HG03571 (cell line): ENCODE measurements at regions not wholly inside any gene's neighbourhood (a gene's known extent, or its start where the extent isn't known, plus 50 kb on each side); places are given as distances from the start of the nearest gene placed in this dataset.

Experiments used
- ATAC-seq: cut with Tn5 transposase; IDR thresholded peaks from one replicate; pipeline ENCODE4 v1.9.1; 2021; ENCODE audit not compliant: unreplicated experiment

- no peak for ATAC-seq
These were observed 97.1 kb upstream of the MAP4K3 start for GRCh38 chr2:39534095-39534711.

GRCh38 chr2:39535636-39536185, 98.6 kb upstream of the MAP4K3 start:
- no peak for ATAC-seq

GRCh38 chr2:39537150-39537549, 100.1 kb upstream of the MAP4K3 start:
- ATAC-seq, result no peak

DNA sequence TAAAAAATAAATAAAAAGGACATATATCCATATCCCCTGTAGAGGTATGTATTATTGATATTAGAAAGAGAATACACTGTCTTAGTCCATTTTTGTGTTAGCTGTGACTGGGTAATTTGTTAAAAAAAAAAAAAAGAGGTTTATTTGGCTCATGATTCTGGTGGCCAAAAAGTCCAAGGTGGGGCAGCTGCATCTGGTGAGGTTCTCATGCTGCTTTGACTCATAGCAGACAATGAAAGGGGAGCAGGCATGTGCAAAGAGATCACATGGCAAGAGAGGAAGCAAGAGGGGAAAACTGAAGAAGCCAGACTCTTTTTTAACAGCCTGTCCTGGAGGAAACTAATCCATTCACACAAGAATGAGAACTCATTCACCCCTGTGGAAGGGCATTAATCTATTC, 101.6 kb upstream of the MAP4K3 start:
- no peak for ATAC-seq

DNA sequence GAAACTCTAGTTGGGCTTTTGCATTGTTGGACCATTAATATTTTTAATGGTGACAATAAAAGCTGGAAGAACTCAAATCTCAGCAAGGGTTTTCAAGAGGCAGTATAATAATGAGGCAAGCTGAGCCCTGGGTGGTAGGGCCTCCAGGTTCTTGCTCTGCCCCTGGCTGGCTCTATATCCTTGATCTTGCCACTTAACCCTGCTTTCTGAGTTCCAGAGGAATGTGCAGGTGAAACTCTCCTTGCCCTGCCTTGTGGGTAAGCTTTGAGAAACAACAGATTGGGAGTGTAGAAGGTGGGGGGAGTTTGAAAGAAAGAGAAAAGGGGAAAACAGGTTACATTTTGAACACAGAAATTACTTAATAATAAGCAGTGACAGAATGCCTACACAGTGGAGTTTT, 103.3 kb upstream of the MAP4K3 start:
- no peak for ATAC-seq

DNA sequence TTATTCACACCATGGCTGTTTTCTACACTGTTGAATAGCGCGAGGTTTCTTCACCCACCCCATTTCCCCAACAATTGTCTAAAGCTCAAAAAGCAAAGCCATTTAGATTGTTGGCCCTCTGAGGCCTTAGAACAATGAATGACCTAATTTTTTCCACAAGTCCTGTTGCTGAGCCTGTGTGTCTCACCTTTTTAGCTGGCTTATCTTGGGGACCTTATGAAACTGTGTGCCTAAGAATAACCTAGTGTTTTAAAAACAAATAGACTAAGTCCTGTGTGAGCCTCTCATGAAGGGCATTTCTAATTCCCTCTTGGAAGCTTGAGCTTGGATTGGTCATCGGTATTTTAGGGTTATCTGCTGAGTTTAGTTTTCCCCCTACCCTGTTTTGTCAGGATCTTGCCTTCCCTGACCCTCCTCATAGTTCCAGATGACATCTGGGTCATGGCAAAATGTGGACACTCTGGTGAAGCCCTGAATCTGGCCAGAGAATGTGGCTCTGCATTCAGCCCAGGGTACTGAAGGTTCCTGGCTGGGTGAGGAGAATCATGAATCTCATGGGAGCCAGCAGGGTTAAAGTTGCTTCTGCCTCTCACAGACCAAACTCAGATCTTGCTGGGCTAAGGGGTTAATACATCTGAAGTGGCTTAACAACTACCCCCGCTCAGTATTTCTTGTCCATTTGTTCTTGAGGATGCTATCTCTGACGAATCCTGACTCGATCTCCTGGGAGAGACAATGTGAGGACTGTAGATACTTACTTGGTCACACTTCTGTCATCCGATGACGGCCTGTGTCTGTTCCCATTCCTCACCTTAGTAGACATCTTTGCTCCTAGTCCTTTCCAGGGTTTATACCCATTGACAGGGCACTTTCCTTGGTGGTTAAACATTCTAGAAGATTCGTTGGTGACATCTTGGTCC, 104.2 kb upstream of the MAP4K3 start:
- no peak for ATAC-seq

DNA sequence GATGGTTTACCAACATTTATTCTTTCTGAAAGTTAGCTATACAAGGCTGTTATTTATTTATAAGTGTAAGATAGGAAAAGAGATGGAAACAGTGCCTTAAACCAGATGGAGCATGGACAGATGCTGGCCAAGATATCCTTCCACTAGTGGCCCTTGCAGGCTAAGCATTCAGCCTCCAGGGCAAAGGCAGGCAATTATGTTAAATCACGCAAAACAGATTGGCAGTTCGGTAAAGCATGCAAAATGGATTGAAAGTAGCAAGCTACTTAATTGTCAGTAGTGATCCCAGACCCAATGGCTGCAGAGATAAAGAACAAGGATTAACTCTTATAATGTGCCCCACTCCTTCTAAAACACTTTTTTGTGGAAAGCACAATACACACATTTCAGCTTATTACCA, 105.4 kb upstream of the MAP4K3 start:
- ATAC-seq, result no peak

- ATAC-seq, result no peak
These were observed 108.9 kb upstream of the MAP4K3 start for GRCh38 chr2:39545957-39546356.

GRCh38 chr2:39546409-39546808, 109.3 kb upstream of the MAP4K3 start:
- no peak for ATAC-seq

GRCh38 chr2:39546937-39547336, 109.9 kb upstream of the MAP4K3 start:
- no peak for ATAC-seq

DNA sequence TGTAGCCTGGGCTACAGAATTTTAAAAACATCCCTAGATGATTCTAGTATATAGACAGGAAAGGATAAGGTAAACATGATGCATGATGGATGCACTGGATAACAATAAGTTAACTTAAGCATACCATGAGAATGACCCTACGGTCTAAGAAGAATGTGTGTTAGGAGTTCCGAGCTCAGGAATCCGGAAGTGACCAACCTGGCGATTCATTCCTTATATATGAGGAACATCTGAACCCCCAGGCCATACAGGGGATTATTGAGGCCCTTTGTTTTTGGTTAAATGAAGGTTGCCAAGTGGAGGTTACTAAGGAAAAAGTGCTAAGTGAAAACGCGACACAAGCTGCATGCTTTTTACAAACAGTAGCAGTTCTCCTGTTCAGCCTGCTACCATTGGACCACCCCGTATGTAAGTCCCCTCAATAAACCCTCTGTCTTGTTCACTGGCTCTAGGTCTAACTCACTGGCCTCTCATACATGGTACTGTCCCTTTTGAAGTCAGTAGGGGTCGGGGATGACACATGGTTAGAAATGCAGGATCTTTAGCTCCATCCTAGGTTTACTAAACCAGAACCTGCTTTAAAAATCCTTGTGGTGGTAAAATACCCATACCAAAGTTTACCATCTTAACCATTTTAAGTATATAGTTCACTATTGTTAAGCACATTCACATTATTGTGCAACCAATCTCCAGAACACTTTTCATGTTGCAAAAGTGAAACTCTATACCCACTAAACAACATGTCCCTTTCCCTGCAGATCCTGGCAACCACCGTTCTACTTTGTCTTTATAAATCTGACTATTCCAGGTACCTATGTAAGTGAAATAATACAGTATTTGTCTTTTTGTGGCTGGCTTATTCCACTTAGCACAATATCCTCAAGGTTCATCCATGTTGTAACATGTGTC, 111.0 kb upstream of the MAP4K3 start:
- ATAC-seq, result no peak

- ATAC-seq, result no peak
These were observed 111.9 kb upstream of the MAP4K3 start for GRCh38 chr2:39549000-39549399.

GRCh38 chr2:39549718-39550464, 112.8 kb upstream of the MAP4K3 start:
- ATAC-seq, result no peak

GRCh38 chr2:39550701-39551285, 113.7 kb upstream of the MAP4K3 start:
- no peak for ATAC-seq

- no peak for ATAC-seq
These were observed 106.8 kb upstream of the TMEM178A start for GRCh38 chr2:39558906-39559305.

- ATAC-seq, result no peak
These were observed 102.1 kb upstream of the TMEM178A start for GRCh38 chr2:39563572-39563971.

GRCh38 chr2:39567507-39567906, 98.2 kb upstream of the TMEM178A start:
- no peak for ATAC-seq

DNA sequence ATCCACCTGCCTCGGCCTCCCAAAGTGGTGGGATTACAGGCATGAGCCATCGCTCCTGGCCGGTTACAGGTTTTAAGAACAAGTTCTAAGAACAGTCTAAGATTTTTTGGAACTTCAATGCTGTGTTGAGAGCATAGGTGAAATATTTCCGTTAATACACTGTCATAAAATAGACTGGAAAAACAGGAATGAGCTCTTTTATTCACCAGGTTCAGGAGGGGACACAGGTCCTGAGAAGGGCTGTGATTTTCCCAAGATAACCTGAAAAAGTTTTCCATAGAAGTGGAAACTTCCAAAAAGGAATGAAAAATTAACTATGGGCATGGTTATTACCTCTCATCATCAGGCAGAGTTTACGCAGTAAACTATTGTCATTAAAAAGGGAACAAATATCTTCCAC, 97.6 kb upstream of the TMEM178A start:
- ATAC-seq, result no peak

GRCh38 chr2:39568561-39569006, 97.1 kb upstream of the TMEM178A start:
- ATAC-seq, result no peak

DNA sequence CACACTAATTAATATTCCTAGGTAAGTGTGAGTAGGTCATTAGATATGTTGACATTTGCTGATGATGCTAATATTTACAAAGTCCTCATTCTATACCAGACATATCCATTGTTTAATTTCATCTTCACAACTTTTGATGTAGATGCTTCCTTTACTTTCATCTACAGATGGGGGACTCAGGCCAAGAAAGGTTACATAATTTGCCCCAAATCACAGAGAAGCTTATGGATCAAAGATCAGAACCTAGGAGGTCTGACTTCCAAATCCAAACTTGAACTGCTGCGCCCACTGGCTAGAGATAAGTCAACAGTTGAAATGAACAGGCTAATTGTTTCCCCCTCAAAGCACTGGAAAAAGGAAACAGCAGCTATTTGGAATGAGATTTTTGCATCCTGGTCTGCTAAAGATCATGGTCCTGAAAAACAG, 95.6 kb upstream of the TMEM178A start:
- no peak for ATAC-seq
